Limb (tissue), 2 donors: ENCODE measurements at regions not wholly inside any gene's neighbourhood (a gene's known extent, or its start where the extent isn't known, plus 50 kb on each side); places are given as distances from the start of the nearest gene placed in this dataset.
A peak's percentile ranks its signal among the peaks of the same experiment; 100 is the strongest.

Experiments used
- DNase-seq, 2 donors: peaks; one replicate each; pipeline ENCODE4 v3.0.0-alpha.2; 2016; ENCODE audit errors: extremely low spot score in 2 of 2

GRCh38 chr11:55172734-55173415 lies 89.1 kb upstream of the TRIM48 start:
- DNase-seq = peak in 1 of 2 donors; percentile 7
